RWPE2 (cell line): ENCODE measurements at regions not wholly inside any gene's neighbourhood (a gene's known extent, or its start where the extent isn't known, plus 50 kb on each side); places are given as distances from the start of the nearest gene placed in this dataset.
A peak's percentile ranks its signal among the peaks of the same experiment; 100 is the strongest.

Experiments
- ATAC-seq: fragments of 200-7000 bp; cut with Tn5 transposase; 3 replicates; pipeline ENCODE4 v1.9.1; 2021; ENCODE audit warnings: low read depth
- DNase-seq: peaks from one replicate; pipeline ENCODE4 v3.0.0-alpha.2; 2020; ENCODE audit warnings: low spot score
- H3K27ac ChIP-seq: fragments of 450-650 bp; 2 replicates; pipeline ENCODE4 v1.5.1; 2017; ENCODE audit warnings: mild to moderate bottlenecking; ENCODE audit not compliant: poor library complexity, severe bottlenecking
- H3K27me3 ChIP-seq: fragments of 250-450 bp; sonication (Bioruptor Pico); 2 replicates; pipeline ENCODE4 v1.5.1; 2021; ENCODE audit warnings: mild to moderate bottlenecking, moderate library complexity; ENCODE audit not compliant: insufficient read depth, poor library complexity, severe bottlenecking
- H3K36me3 ChIP-seq: fragments of 250-450 bp; sonication (Bioruptor Pico); 2 replicates; pipeline ENCODE4 v1.5.1; 2020; ENCODE audit warnings: low read depth, mild to moderate bottlenecking, moderate library complexity
- H3K4me1 ChIP-seq: fragments of 250-450 bp; sonication (Bioruptor Pico); 2 replicates; pipeline ENCODE4 v1.5.1; 2021; ENCODE audit warnings: mild to moderate bottlenecking, moderate library complexity; ENCODE audit not compliant: insufficient read depth, poor library complexity, severe bottlenecking
- H3K4me3 ChIP-seq: fragments of 250-450 bp; sonication (Bioruptor Pico); 2 replicates; pipeline ENCODE4 v1.5.1; 2021; ENCODE audit warnings: mild to moderate bottlenecking, moderate library complexity; ENCODE audit not compliant: severe bottlenecking
- H3K9me3 ChIP-seq: fragments of 250-450 bp; sonication (Bioruptor Pico); 2 replicates; pipeline ENCODE4 v1.5.1; 2021; ENCODE audit warnings: mild to moderate bottlenecking, moderate library complexity; ENCODE audit not compliant: severe bottlenecking
- TF ChIP-seq, protein P1 (sequence below): fragments of 450-650 bp; IDR thresholded peaks from one replicate; pipeline ENCODE4 v1.5.1; 2017; ENCODE audit warnings: mild to moderate bottlenecking, moderate library complexity; ENCODE audit not compliant: poor library complexity, severe bottlenecking

DNA sequence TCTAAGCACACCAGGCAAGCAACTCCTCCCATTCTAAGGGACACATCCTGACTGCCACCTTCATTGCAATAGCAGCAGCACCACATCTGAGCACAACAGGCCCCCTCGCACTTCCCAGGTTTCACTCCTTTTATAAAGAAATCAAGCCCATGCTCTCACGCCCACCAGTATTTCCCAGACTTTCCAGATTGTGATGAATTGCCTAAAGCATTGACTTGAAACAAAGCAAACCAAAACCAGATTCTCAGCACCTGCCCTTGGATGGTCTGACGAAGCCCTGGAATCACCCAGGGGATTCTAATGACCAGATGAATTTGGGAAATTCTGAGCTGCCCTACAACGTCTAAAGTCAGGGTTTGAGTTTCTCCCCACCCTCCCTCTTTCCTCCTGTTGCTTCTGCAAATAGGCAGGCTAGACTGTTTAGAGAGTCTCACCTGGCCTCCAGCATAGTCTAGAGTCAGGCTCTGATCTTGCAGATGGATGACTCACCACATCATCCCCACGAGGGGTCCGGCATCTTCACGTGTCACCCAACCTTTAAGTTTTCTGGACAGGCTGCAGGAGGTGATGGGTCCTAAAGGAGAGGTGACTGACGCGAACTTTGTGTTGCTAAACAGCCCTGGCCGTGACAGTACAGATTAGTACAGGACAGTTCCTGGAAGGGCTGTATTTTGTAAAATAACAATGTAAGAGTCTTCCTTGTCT is 198.0 kb downstream of the SKIDA1 start:
- DNase-seq (no peak), ATAC-seq (peak; percentile 38; the same call in 1 of the 3 replicates)

GRCh38 chr10:21326594-21327288 is 198.7 kb downstream of the SKIDA1 start:
- no peak for DNase-seq
- no peak overlapping the region for H3K4me3 ChIP-seq
- H3K9me3 ChIP-seq = no peaks in the 10 kb centered on the region

More for the DNA sequence above, 198.0 kb downstream of the SKIDA1 start:
- H3K9me3 ChIP-seq = no peaks in the 10 kb centered on the region
- no peaks in the 10 kb centered on the region for H3K4me1 ChIP-seq
- no peak overlapping the region for H3K27ac ChIP-seq
- H3K36me3 ChIP-seq = no peaks in the 10 kb centered on the region
- TF ChIP-seq, protein P1, sequence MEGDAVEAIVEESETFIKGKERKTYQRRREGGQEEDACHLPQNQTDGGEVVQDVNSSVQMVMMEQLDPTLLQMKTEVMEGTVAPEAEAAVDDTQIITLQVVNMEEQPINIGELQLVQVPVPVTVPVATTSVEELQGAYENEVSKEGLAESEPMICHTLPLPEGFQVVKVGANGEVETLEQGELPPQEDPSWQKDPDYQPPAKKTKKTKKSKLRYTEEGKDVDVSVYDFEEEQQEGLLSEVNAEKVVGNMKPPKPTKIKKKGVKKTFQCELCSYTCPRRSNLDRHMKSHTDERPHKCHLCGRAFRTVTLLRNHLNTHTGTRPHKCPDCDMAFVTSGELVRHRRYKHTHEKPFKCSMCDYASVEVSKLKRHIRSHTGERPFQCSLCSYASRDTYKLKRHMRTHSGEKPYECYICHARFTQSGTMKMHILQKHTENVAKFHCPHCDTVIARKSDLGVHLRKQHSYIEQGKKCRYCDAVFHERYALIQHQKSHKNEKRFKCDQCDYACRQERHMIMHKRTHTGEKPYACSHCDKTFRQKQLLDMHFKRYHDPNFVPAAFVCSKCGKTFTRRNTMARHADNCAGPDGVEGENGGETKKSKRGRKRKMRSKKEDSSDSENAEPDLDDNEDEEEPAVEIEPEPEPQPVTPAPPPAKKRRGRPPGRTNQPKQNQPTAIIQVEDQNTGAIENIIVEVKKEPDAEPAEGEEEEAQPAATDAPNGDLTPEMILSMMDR = no peak
- no peaks in the 10 kb centered on the region for H3K27me3 ChIP-seq
- H3K4me3 ChIP-seq = no peak overlapping the region

DNA sequence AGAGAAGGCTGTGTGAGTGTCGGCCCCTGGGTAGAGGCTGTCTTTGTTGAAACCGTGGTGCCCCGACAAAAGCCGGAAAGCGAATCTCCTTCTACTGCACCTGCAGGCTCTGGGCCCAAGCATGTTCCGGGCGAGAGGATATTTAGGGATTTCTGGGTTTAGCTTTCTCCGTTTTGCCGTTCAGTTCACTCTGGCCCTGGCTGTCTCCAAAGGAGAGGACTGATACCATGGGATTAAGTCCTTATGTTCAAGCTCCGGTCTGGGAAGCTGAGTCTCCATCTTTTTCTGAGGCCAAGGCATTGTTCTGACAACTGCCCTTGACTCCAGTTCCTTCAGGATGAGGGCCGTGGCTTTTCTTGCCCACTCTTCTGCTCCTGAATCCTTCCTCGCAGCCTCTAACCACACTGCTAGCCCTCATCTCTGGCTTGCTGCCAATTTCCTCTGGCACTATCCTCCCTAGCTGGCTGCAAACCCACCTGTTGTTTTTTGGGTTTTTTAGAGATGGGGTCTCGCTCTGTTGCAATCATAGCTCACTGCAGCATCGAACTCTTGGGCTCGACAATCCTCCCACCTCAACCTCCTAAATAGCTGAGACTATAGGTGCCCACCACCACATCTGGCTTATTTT is 206.8 kb downstream of the SKIDA1 start:
- ATAC-seq (no peak), DNase-seq (no peak)
- Histone ChIP-seq H3K9me3 (no peaks in the 10 kb centered on the region), H3K4me3 (no peak overlapping the region), H3K27me3 (no peaks in the 10 kb centered on the region), H3K27ac (peak overlapping the region; percentile 10), H3K4me1 (peaks cover 22% of the 10 kb centered on the region), H3K36me3 (no peaks in the 10 kb centered on the region)
- TF ChIP-seq, protein P1 = no peak

More at GRCh38 chr10:21326594-21327288, 198.7 kb downstream of the SKIDA1 start:
- H3K36me3 ChIP-seq = no peaks in the 10 kb centered on the region
- no peaks in the 10 kb centered on the region for H3K4me1 ChIP-seq
- no peak for ATAC-seq
- TF ChIP-seq, protein P1 = no peak
- no peak overlapping the region for H3K27ac ChIP-seq
- no peaks in the 10 kb centered on the region for H3K27me3 ChIP-seq

GRCh38 chr10:21317902-21318301 is 207.6 kb downstream of the SKIDA1 start:
- Histone ChIP-seq H3K27me3 (no peaks in the 10 kb centered on the region), H3K36me3 (no peaks in the 10 kb centered on the region), H3K9me3 (no peaks in the 10 kb centered on the region), H3K27ac (peak overlapping the region; percentile 10), H3K4me1 (peaks cover 22% of the 10 kb centered on the region), H3K4me3 (no peak overlapping the region)
- no peak for DNase-seq
- no peak for ATAC-seq
- TF ChIP-seq, protein P1 = no peak
